NCI-H69 (cell line): ENCODE measurements at regions not wholly inside any gene's neighbourhood (a gene's known extent, or its start where the extent isn't known, plus 50 kb on each side); places are given as distances from the start of the nearest gene placed in this dataset.

ENCODE experiments used
- DNase-seq: peaks from one replicate; lab custom pipeline; 2025; lab: John Stamatoyannopoulos, UW

GRCh38 chr11:128226106-128226716 lies 361.1 kb downstream of the ETS1 start:
- DNase-seq, result no peak

- no peak for DNase-seq
These were observed 365.0 kb downstream of the ETS1 start for GRCh38 chr11:128222245-128222884.

GRCh38 chr11:128219731-128220120 lies 367.6 kb downstream of the ETS1 start:
- DNase-seq, result no peak

GRCh38 chr11:128216198-128216597 lies 371.2 kb downstream of the ETS1 start:
- no peak for DNase-seq

- no peak for DNase-seq
These were observed 372.0 kb downstream of the ETS1 start for GRCh38 chr11:128215238-128215882.

- DNase-seq, result no peak
These were observed 373.1 kb downstream of the ETS1 start for GRCh38 chr11:128214263-128214662.

GRCh38 chr11:128213461-128213860 lies 373.9 kb downstream of the ETS1 start:
- no peak for DNase-seq

- DNase-seq, result no peak
These were observed 375.0 kb downstream of the ETS1 start for GRCh38 chr11:128212324-128212723.

- DNase-seq, result peak; percentile 69
These were observed 377.0 kb downstream of the ETS1 start for GRCh38 chr11:128210148-128210940.

GRCh38 chr11:128209138-128209435 lies 378.3 kb downstream of the ETS1 start:
- no peak for DNase-seq

- DNase-seq, result no peak
These were observed 378.8 kb downstream of the ETS1 start for GRCh38 chr11:128208329-128209137.

GRCh38 chr11:128207861-128208321 lies 379.5 kb downstream of the ETS1 start:
- DNase-seq, result no peak

GRCh38 chr11:128206461-128206860 lies 380.9 kb downstream of the ETS1 start:
- no peak for DNase-seq

- no peak for DNase-seq
These were observed 381.6 kb downstream of the ETS1 start for GRCh38 chr11:128205796-128206195.

GRCh38 chr11:128204898-128205297 lies 382.5 kb downstream of the ETS1 start:
- no peak for DNase-seq

GRCh38 chr11:128201801-128202200 lies 385.6 kb downstream of the ETS1 start:
- DNase-seq, result no peak

GRCh38 chr11:128201009-128201408 lies 386.3 kb downstream of the ETS1 start:
- DNase-seq, result no peak

GRCh38 chr11:128200467-128200866 lies 386.9 kb downstream of the ETS1 start:
- no peak for DNase-seq

- DNase-seq, result no peak
These were observed 389.1 kb downstream of the ETS1 start for GRCh38 chr11:128198216-128198772.

GRCh38 chr11:128196235-128196634 lies 391.1 kb downstream of the ETS1 start:
- no peak for DNase-seq

GRCh38 chr11:128195756-128196155 lies 391.6 kb downstream of the ETS1 start:
- DNase-seq, result no peak
